Esophagus muscularis mucosa (tissue), 4 donors: ENCODE measurements at regions not wholly inside any gene's neighbourhood (a gene's known extent, or its start where the extent isn't known, plus 50 kb on each side); places are given as distances from the start of the nearest gene placed in this dataset.

ENCODE experiments used
- DNase-seq: peaks from one replicate; pipeline ENCODE4 v3.0.0-alpha.2; 2017; ENCODE audit errors: extremely low spot score
- H3K27ac ChIP-seq, 4 donors: fragments of 200-600 bp; sonication (generic); replicated peaks in 1 of 4; 1 replicate in 3 of 4; 2 replicates in 1 of 4; pipeline ENCODE4 v1.5.1; 2016 to 2019; ENCODE audit warnings: mild to moderate bottlenecking in 1 of 4
- H3K27me3 ChIP-seq, 4 donors: fragments of 200-600 bp; sonication (generic); one replicate each; pipeline versions ENCODE4 v1.5.1 to v1.6.0; 2016 to 2019
- H3K36me3 ChIP-seq, 4 donors: fragments of 200-600 bp; sonication (generic); one replicate each; pipeline ENCODE4 v1.5.1; 2016 to 2019
- H3K4me1 ChIP-seq, 4 donors: fragments of 200-600 bp; sonication (generic); one replicate each; pipeline ENCODE4 v1.5.1; 2016 to 2019
- H3K4me3 ChIP-seq, 4 donors: fragments of 200-600 bp; sonication (generic); 1 replicate in 2 of 4; 2 replicates in 2 of 4; pipeline ENCODE4 v1.5.1; 2016 to 2019; ENCODE audit warnings: mild to moderate bottlenecking in 4 of 4, moderate library complexity in 1 of 4
- H3K9me3 ChIP-seq, 4 donors: fragments of 200-600 bp; sonication (generic); 1 replicate in 3 of 4; 2 replicates in 1 of 4; pipeline ENCODE4 v1.5.1; 2016 to 2019
- EP300 ChIP-seq: sonication (generic); formaldehyde crosslinking; IDR thresholded peaks from one replicate; pipeline ENCODE4 v1.6.1; 2017; ENCODE audit warnings: antibody characterized with exemption
- POLR2A ChIP-seq: fragments of 450-650 bp; IDR thresholded peaks from one replicate; pipeline ENCODE4 v1.6.1; 2017; ENCODE audit warnings: antibody characterized with exemption, moderate library complexity, mild to moderate bottlenecking, low read depth
- POLR2AphosphoS5 ChIP-seq, 2 donors: sonication (generic); formaldehyde crosslinking; IDR thresholded peaks; one replicate each; pipeline ENCODE4 v1.6.1; 2017; ENCODE audit warnings: antibody characterized with exemption in 2 of 2
- WGBS: methylation state at CpG from one replicate; pipeline ENCODE4 v1.1.5; 2018; 5-methylcytosine and 5-hydroxymethylcytosine counted together
- intact Hi-C: fragments of 100-400 bp; cut with DNase I; formaldehyde crosslinking; loops from one replicate; pipeline ENCODE4 v1.15.1; 2023
- TF ChIP-seq, protein P1 (sequence below), 3 experiments: fragments of 200-600 bp in 2 of 3; fragments of 450-650 bp in 1 of 3; sonication (generic) in 2 of 3; IDR thresholded peaks; one replicate each; pipeline ENCODE4 v1.5.1; 2017 to 2019; ENCODE audit warnings: antibody characterized with exemption in 3 of 3, mild to moderate bottlenecking in 2 of 3, moderate library complexity in 1 of 3

DNA sequence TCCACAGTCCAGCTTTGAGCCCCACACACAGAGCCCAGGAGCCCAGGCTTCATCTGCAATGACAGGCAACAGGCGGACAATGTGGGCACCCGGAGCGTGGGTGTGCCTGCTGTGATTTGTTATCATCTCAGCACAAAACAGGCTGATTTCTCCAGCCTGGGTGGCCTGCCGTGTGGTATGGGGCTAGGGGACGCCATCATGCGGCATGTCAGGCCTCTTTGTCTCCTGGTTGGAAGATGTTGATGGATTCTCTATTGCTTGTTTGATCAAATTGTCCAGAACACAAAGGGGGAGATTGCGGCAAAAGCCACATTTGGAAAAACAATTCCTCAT is 147.1 kb downstream of the KIF26A start:
- intact Hi-C loops, result no loop called here
- H3K4me1 ChIP-seq, result peaks cover 0 to 18% (median 4%) of the 10 kb centered on the region in 4 donors
- H3K9me3 ChIP-seq, result no peaks in the 10 kb centered on the region
- no peaks in the 10 kb centered on the region for H3K36me3 ChIP-seq
- no peak for TF ChIP-seq POLR2AphosphoS5 (IDR thresholded peaks at IDR 0.05)
- TF ChIP-seq EP300, result no peak
- TF ChIP-seq, protein P1, sequence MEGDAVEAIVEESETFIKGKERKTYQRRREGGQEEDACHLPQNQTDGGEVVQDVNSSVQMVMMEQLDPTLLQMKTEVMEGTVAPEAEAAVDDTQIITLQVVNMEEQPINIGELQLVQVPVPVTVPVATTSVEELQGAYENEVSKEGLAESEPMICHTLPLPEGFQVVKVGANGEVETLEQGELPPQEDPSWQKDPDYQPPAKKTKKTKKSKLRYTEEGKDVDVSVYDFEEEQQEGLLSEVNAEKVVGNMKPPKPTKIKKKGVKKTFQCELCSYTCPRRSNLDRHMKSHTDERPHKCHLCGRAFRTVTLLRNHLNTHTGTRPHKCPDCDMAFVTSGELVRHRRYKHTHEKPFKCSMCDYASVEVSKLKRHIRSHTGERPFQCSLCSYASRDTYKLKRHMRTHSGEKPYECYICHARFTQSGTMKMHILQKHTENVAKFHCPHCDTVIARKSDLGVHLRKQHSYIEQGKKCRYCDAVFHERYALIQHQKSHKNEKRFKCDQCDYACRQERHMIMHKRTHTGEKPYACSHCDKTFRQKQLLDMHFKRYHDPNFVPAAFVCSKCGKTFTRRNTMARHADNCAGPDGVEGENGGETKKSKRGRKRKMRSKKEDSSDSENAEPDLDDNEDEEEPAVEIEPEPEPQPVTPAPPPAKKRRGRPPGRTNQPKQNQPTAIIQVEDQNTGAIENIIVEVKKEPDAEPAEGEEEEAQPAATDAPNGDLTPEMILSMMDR (IDR thresholded peaks at IDR 0.05), result no peak
- no peak for TF ChIP-seq POLR2A
- 85% methylated on average over 2 of the region's 7 CpGs for WGBS
- H3K4me3 ChIP-seq, result no peak overlapping the region
- no peak overlapping the region for H3K27ac ChIP-seq
- peaks cover 0 to 7% (median 0%) of the 10 kb centered on the region in 4 donors for H3K27me3 ChIP-seq
- DNase-seq, result no peak

DNA sequence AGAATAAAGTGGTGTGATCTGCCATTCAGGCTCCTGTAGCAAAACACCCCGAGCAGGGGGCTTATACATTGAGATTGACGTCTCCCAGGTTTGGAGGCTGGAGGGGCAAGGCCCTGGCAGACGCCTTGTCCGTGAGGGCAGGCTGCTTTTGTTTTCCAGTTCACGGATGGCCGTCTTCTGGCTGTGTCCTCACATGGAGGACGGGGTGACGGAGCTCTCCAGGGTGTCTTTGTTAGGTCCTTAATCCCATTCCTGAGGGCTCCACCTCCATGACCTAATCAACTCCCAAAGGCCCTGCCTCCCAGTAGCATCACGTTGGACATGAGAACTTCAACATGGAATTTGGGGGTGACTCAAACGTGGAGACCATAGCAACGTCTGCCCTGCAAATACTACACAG is 147.7 kb downstream of the KIF26A start:
- Histone ChIP-seq H3K4me1 (peaks cover 0 to 18% (median 4%) of the 10 kb centered on the region in 4 donors), H3K4me3 (no peak overlapping the region), H3K27me3 (peaks cover 0 to 10% (median 0%) of the 10 kb centered on the region in 4 donors), H3K27ac (no peak overlapping the region), H3K36me3 (no peaks in the 10 kb centered on the region), H3K9me3 (no peaks in the 10 kb centered on the region)
- no peak for DNase-seq
- WGBS, result 82% methylated on average over 8 of the region's 11 CpGs
- intact Hi-C loops, result no loop called here
- TF ChIP-seq, protein P1 (IDR thresholded peaks at IDR 0.05), result no peak
- TF ChIP-seq POLR2AphosphoS5 (IDR thresholded peaks at IDR 0.05), result no peak
- no peak for TF ChIP-seq EP300
- TF ChIP-seq POLR2A, result no peak

DNA sequence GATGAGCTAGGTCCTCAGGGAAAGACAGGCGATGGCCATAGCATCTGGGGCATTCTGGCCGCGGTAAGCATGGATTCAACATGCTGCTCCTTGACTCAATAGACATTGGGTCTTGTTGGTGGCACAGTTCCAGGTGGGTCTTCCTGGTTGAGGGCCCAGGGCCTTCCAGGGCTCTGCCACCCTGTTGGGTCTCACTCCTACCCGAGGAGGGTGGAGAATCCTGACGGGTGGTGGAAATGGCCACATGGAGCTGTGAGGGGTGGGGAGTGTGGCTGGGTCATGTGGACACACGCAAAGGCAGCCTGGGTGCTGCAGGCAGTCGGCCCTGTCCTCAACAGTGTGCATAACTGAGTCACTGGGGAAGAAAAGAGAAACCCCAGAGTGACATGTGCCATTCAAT is 148.1 kb downstream of the KIF26A start:
- intact Hi-C loops, result no loop called here
- WGBS, result 80% methylated on average over 7 of the region's 7 CpGs
- Histone ChIP-seq H3K4me3 (no peak overlapping the region), H3K27me3 (peaks cover 0 to 12% (median 0%) of the 10 kb centered on the region in 4 donors), H3K36me3 (no peaks in the 10 kb centered on the region), H3K4me1 (peaks cover 0 to 18% (median 4%) of the 10 kb centered on the region in 4 donors), H3K27ac (no peak overlapping the region), H3K9me3 (no peaks in the 10 kb centered on the region)
- TF ChIP-seq EP300 (no peak), POLR2AphosphoS5 (IDR thresholded peaks at IDR 0.05) (no peak), POLR2A (no peak)
- TF ChIP-seq, protein P1 (IDR thresholded peaks at IDR 0.05), result no peak
- no peak for DNase-seq

DNA sequence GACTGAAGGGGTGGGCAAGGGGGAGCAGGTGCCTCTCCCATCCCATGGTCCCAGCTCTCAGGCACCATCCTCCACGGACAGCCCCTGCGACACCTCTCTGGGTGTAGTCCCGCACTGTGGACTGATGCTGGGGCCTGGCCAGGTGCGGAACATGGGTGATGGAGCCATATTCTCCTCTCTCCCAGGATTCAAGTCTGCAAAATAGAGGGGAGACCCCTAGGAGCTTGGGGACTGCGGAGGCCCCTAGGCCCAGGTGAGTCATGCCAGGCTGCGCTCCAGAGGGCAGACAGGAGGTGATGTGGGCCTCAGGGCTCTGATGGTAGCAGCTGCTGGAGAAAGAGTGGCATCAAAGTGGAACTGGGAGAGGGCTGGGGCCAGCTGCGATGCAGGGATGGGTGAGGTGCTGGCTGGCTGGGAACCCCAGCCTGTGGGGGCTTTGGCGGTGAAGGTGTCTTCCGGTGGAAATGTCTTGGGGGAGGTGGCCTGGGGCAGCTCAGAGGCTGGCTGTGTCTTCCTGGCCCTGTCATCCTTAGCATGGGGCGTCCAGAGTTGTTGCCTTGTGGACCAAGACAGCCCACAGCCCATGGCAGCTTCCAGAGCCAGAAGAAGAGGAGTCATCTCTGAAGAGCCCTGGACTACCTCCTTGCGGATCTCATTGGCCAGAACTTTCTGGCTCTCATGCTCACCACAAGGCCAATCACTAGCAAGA is 149.1 kb downstream of the KIF26A start:
- no peak overlapping the region for H3K27ac ChIP-seq
- no peak overlapping the region for H3K4me3 ChIP-seq
- no peak for DNase-seq
- no peaks in the 10 kb centered on the region for H3K36me3 ChIP-seq
- H3K9me3 ChIP-seq, result no peaks in the 10 kb centered on the region
- intact Hi-C loops, result no loop called here
- H3K27me3 ChIP-seq, result peaks cover 0 to 17% (median under 1%) of the 10 kb centered on the region in 4 donors
- H3K4me1 ChIP-seq, result peaks cover 0 to 18% (median 4%) of the 10 kb centered on the region in 4 donors
- WGBS, result 82% methylated on average over 11 of the region's 11 CpGs
- TF ChIP-seq POLR2AphosphoS5 (IDR thresholded peaks at IDR 0.05), result no peak
- no peak for TF ChIP-seq POLR2A
- TF ChIP-seq, protein P1 (IDR thresholded peaks at IDR 0.05), result no peak
- TF ChIP-seq EP300, result no peak

DNA sequence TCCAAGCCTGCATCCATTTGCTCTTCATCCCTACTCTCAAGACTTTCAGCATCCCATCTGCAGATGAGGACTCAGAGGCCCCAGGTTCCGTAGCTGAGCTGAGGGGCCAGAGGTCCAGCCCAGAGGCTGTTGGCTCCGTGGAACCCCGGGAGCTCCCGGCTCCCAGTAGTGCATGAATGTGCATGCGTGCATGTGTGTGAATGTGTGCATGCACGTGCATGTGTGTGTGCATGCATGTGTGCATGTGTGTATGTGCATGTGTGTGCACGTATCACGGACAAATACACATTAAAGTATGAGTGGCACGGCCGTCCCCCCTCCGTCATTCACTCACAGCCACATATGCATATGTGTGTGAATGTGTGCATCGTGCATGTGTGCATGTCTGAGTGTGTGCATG is 149.9 kb downstream of the KIF26A start:
- peaks cover 0 to 25% (median 2%) of the 10 kb centered on the region in 4 donors for H3K27me3 ChIP-seq
- TF ChIP-seq, protein P1 (IDR thresholded peaks at IDR 0.05), result no peak
- no peak overlapping the region for H3K27ac ChIP-seq
- no peaks in the 10 kb centered on the region for H3K36me3 ChIP-seq
- WGBS, result 95% methylated on average over 11 of the region's 12 CpGs
- intact Hi-C loops, result no loop called here
- peaks cover 0 to 10% (median 1%) of the 10 kb centered on the region in 4 donors for H3K4me1 ChIP-seq
- no peak overlapping the region for H3K4me3 ChIP-seq
- no peak for DNase-seq
- H3K9me3 ChIP-seq, result no peaks in the 10 kb centered on the region
